B cell (primary cell): ENCODE measurements at regions not wholly inside any gene's neighbourhood (a gene's known extent, or its start where the extent isn't known, plus 50 kb on each side); places are given as distances from the start of the nearest gene placed in this dataset.

Experiments used
- ATAC-seq: fragments of 200-7000 bp; cut with Tn5 transposase; one replicate; pipeline ENCODE4 v1.10.0; 2021; ENCODE audit warnings: low read depth, mild to moderate bottlenecking, moderate number of reproducible peaks, moderate library complexity
- CTCF ChIA-PET: fragments of 350-600 bp; sonication (Branson Sonifier 250); formaldehyde crosslinking; loops from one replicate; lab custom pipeline; 2021; ENCODE audit warnings: antibody characterized with exemption, inconsistent platforms; lab: Charles Lee
- POLR2A ChIA-PET: fragments of 350-600 bp; sonication (Branson Sonifier 250); formaldehyde crosslinking; loops from one replicate; lab custom pipeline; 2021; ENCODE audit warnings: antibody characterized with exemption; lab: Charles Lee
- DNase-seq: peaks from one replicate; pipeline ENCODE4 v3.0.0; 2013
- H2AFZ ChIP-seq: 2 replicates; pipeline ENCODE4 v1.6.1; 2012; ENCODE audit warnings: mild to moderate bottlenecking, low read depth, low read length; ENCODE audit not compliant: insufficient read depth, poor library complexity, severe bottlenecking
- H3K27ac ChIP-seq, 2 donors: 1 replicate in 1 of 2; 2 replicates in 1 of 2; pipeline ENCODE4 v1.5.1; 2012 to 2013; ENCODE audit warnings: low read length in 2 of 2, mild to moderate bottlenecking in 2 of 2, moderate library complexity in 1 of 2
- H3K27me3 ChIP-seq, 4 experiments: fragments of 200-600 bp in 1 of 4; sonication (generic) in 1 of 4; replicated peaks in 1 of 4; 1 replicate in 2 of 4; 2 replicates in 2 of 4; pipeline versions ENCODE4 v1.6.1 to v1.7.0; 2013 to 2016; ENCODE audit warnings: low read length in 3 of 4, mild to moderate bottlenecking in 2 of 4, mixed read lengths in 1 of 4, moderate library complexity in 1 of 4; ENCODE audit not compliant: insufficient read depth in 4 of 4, control insufficient read depth in 3 of 4; ENCODE audit errors: control extremely low read depth in 1 of 4
- H3K36me3 ChIP-seq, 2 experiments: replicated peaks in 1 of 2; 1 replicate in 1 of 2; 2 replicates in 1 of 2; pipeline versions ENCODE4 v1.6.1 to v1.7.1; 2013; ENCODE audit warnings: low read length in 1 of 2; ENCODE audit not compliant: insufficient read depth in 2 of 2, control insufficient read depth in 1 of 2; ENCODE audit errors: control extremely low read depth in 1 of 2, extremely low read depth in 1 of 2
- H3K4me1 ChIP-seq, 2 donors: fragments of 200-600 bp in 1 of 2; sonication (generic) in 1 of 2; 1 replicate in 1 of 2; 2 replicates in 1 of 2; pipeline versions ENCODE4 v1.5.1 to v1.6.1; 2013 to 2017; ENCODE audit warnings: low read length in 2 of 2; ENCODE audit not compliant: control insufficient read depth in 2 of 2, insufficient read depth in 2 of 2
- H3K4me2 ChIP-seq: replicated peaks from 2 replicates; pipeline ENCODE3; 2012; ENCODE audit warnings: mild to moderate bottlenecking, low read depth, low read length; ENCODE audit not compliant: poor library complexity, severe bottlenecking
- H3K4me3 ChIP-seq, 5 experiments: fragments of 200-600 bp in 1 of 5; sonication (generic) in 1 of 5; 1 replicate in 3 of 5; 2 replicates in 2 of 5; pipeline versions ENCODE4 v1.5.1 to v1.7.0; 2011 to 2016; ENCODE audit warnings: low read length in 4 of 5, mild to moderate bottlenecking in 4 of 5, low read depth in 2 of 5, control low read depth in 1 of 5, moderate library complexity in 1 of 5; ENCODE audit not compliant: insufficient read depth in 1 of 5; ENCODE audit errors: control extremely low read depth in 1 of 5, extremely low read depth in 1 of 5
- H3K79me2 ChIP-seq: fragments of 200-600 bp; sonication (generic); one replicate; pipeline ENCODE4 v1.6.0; 2016; ENCODE audit warnings: low read length; ENCODE audit not compliant: control insufficient read depth, insufficient read depth
- H3K9ac ChIP-seq: fragments of 200-600 bp; sonication (generic); 2 replicates; pipeline ENCODE4 v1.6.1; 2017; ENCODE audit warnings: mild to moderate bottlenecking, low read length, moderate library complexity
- H3K9me3 ChIP-seq, 3 donors: one replicate each; pipeline versions ENCODE4 v1.6.1 to v1.7.1; 2013; ENCODE audit warnings: low read length in 2 of 3; ENCODE audit not compliant: control insufficient read depth in 2 of 3, insufficient read depth in 1 of 3; ENCODE audit errors: control extremely low read depth in 1 of 3
- H4K20me1 ChIP-seq: 2 replicates; pipeline ENCODE4 v1.6.0; 2012; ENCODE audit warnings: mild to moderate bottlenecking, low read length; ENCODE audit not compliant: insufficient read depth, control insufficient read depth, poor library complexity, severe bottlenecking
- H3K27ac Mint-ChIP-seq: one replicate; pipeline ENCODE4 v1.8.0; 2021; ENCODE audit warnings: mixed read lengths
- H3K27me3 Mint-ChIP-seq: one replicate; pipeline ENCODE4 v1.8.0; 2021; ENCODE audit warnings: mixed read lengths
- H3K4me1 Mint-ChIP-seq: one replicate; pipeline ENCODE4 v1.8.0; 2021; ENCODE audit warnings: mixed read lengths
- H3K4me3 Mint-ChIP-seq: one replicate; pipeline ENCODE4 v1.8.0; 2021; ENCODE audit warnings: mixed read lengths
- H3K9me3 Mint-ChIP-seq: one replicate; pipeline ENCODE4 v1.8.0; 2022; ENCODE audit warnings: mixed read lengths; ENCODE audit not compliant: insufficient read depth
- CTCF ChIP-seq: fragments of 200-600 bp; IDR thresholded peaks from one replicate; pipeline ENCODE4 v1.8.0; 2022; ENCODE audit warnings: antibody characterized with exemption, mild to moderate bottlenecking
- EZH2 ChIP-seq: IDR thresholded peaks from 2 replicates; pipeline ENCODE4 v1.6.1; 2012; ENCODE audit warnings: borderline replicate concordance, low read depth, mild to moderate bottlenecking, moderate library complexity, low read length; ENCODE audit not compliant: insufficient read depth, poor library complexity, severe bottlenecking
- WGBS: methylation state at CpG from one replicate; pipeline ENCODE4 v1.1.5; 2013; ENCODE audit warnings: missing lambda C conversion rate; ENCODE audit not compliant: insufficient coverage; 5-methylcytosine and 5-hydroxymethylcytosine counted together
- intact Hi-C: fragments of 100-400 bp; cut with micrococcal nuclease; formaldehyde crosslinking; loops from one replicate; pipeline ENCODE4 v1.10.0; 2022

- no peak for TF ChIP-seq CTCF
- no peaks in the 10 kb centered on the region for H3K27me3 ChIP-seq
- H3K36me3 ChIP-seq: no peaks in the 10 kb centered on the region
- H3K79me2 ChIP-seq: no peaks in the 10 kb centered on the region
- intact Hi-C loops: no loop called here
- no peak overlapping the region for H3K4me3 Mint-ChIP-seq
- H3K4me2 ChIP-seq: no peak overlapping the region
- no peak overlapping the region for H3K4me3 ChIP-seq
- DNase-seq (no peak), ATAC-seq (no peak)
- H2AFZ ChIP-seq: no peak overlapping the region
- WGBS: no CpG with 5 or more reads among the region's 2 CpGs
- H3K4me1 ChIP-seq: peaks cover 0 to 8% of the 10 kb centered on the region in 2 donors
- H3K9me3 Mint-ChIP-seq: no peaks in the 10 kb centered on the region
- H3K4me1 Mint-ChIP-seq: peaks cover 5% of the 10 kb centered on the region
- H3K27ac Mint-ChIP-seq: no peak overlapping the region
- no peaks in the 10 kb centered on the region for H4K20me1 ChIP-seq
- no peak overlapping the region for H3K9ac ChIP-seq
- POLR2A ChIA-PET: no interaction called here
- H3K27me3 Mint-ChIP-seq: no peaks in the 10 kb centered on the region
- H3K9me3 ChIP-seq: peaks cover 0 to under 1% (median 0%) of the 10 kb centered on the region in 3 donors
- CTCF ChIA-PET: no interaction called here
- H3K27ac ChIP-seq: no peak overlapping the region
Observed at GRCh38 chr9:7607421-7607820, 192.2 kb downstream of the DMAC1 start.

GRCh38 chr9:7606591-7606990 is 193.0 kb downstream of the DMAC1 start:
- no peak overlapping the region for H3K4me3 ChIP-seq
- Mint-ChIP-seq H3K9me3 (no peaks in the 10 kb centered on the region), H3K4me3 (no peak overlapping the region), H3K27ac (no peak overlapping the region), H3K4me1 (peaks cover 5% of the 10 kb centered on the region), H3K27me3 (peaks cover 5% of the 10 kb centered on the region)
- CTCF ChIA-PET: no interaction called here
- intact Hi-C loops: no loop called here
- ATAC-seq: no peak
- H3K36me3 ChIP-seq: no peaks in the 10 kb centered on the region
- H4K20me1 ChIP-seq: no peaks in the 10 kb centered on the region
- no peak overlapping the region for H3K4me2 ChIP-seq
- TF ChIP-seq CTCF (no peak), EZH2 (no peak)
- H3K79me2 ChIP-seq: no peaks in the 10 kb centered on the region
- H2AFZ ChIP-seq: no peak overlapping the region
- H3K27ac ChIP-seq: no peak overlapping the region
- no peak for DNase-seq
- POLR2A ChIA-PET: no interaction called here
- H3K4me1 ChIP-seq: peaks cover 0 to 8% of the 10 kb centered on the region in 2 donors
- no CpG with 5 or more reads among the region's 1 CpG for WGBS
- no peaks in the 10 kb centered on the region for H3K9me3 ChIP-seq
- no peak overlapping the region for H3K9ac ChIP-seq
- no peaks in the 10 kb centered on the region for H3K27me3 ChIP-seq
